Smooth muscle cell (in vitro differentiated cells): ENCODE measurements at regions not wholly inside any gene's neighbourhood (a gene's known extent, or its start where the extent isn't known, plus 50 kb on each side); places are given as distances from the start of the nearest gene placed in this dataset.
A peak's percentile ranks its signal among the peaks of the same experiment; 100 is the strongest.

ENCODE experiments used
- DNase-seq: peaks from one replicate; lab custom pipeline; 2025; ENCODE audit not compliant: unreplicated experiment; lab: John Stamatoyannopoulos, UW
- H2AFZ ChIP-seq: fragments of 200-600 bp; sonication (generic); 2 replicates; pipeline ENCODE4 v1.6.0; 2016; ENCODE audit warnings: antibody characterized with exemption, low read depth, mild to moderate bottlenecking
- H3F3A ChIP-seq: fragments of 200-600 bp; sonication (generic); 2 replicates; pipeline ENCODE4 v1.6.0; 2017; ENCODE audit warnings: antibody characterized with exemption, low read depth
- H3K27ac ChIP-seq: fragments of 200-600 bp; sonication (generic); 2 replicates; pipeline ENCODE4 v1.5.1; 2016; ENCODE audit warnings: low read depth, mild to moderate bottlenecking
- H3K27me3 ChIP-seq: fragments of 200-600 bp; sonication (generic); 2 replicates; pipeline ENCODE4 v1.6.1; 2016; ENCODE audit warnings: low read depth, mild to moderate bottlenecking
- H3K36me3 ChIP-seq: fragments of 200-600 bp; sonication (generic); 2 replicates; pipeline ENCODE4 v1.5.1; 2016; ENCODE audit warnings: low read depth
- H3K4me1 ChIP-seq: fragments of 200-600 bp; sonication (generic); 2 replicates; pipeline ENCODE4 v1.5.1; 2016; ENCODE audit warnings: low read depth
- H3K4me2 ChIP-seq: fragments of 200-600 bp; sonication (generic); 2 replicates; pipeline ENCODE4 v1.6.0; 2016; ENCODE audit warnings: mild to moderate bottlenecking
- H3K4me3 ChIP-seq: fragments of 200-600 bp; sonication (generic); 2 replicates; pipeline ENCODE4 v1.5.1; 2016; ENCODE audit warnings: mild to moderate bottlenecking
- H3K79me2 ChIP-seq: fragments of 200-600 bp; sonication (generic); 2 replicates; pipeline ENCODE4 v1.6.0; 2016; ENCODE audit warnings: low read depth, mild to moderate bottlenecking
- H3K9ac ChIP-seq: fragments of 200-600 bp; sonication (generic); 2 replicates; pipeline ENCODE4 v1.6.0; 2016; ENCODE audit warnings: low read depth
- H3K9me3 ChIP-seq: fragments of 200-600 bp; sonication (generic); replicated peaks from 2 replicates; pipeline ENCODE4 v1.5.1; 2016; ENCODE audit warnings: low read depth
- H4K20me1 ChIP-seq: fragments of 200-600 bp; sonication (generic); 2 replicates; pipeline ENCODE4 v1.6.0; 2016; ENCODE audit warnings: low read depth
- CTCF ChIP-seq: fragments of 200-600 bp; sonication (generic); IDR thresholded peaks from 2 replicates; pipeline ENCODE4 v1.5.1; 2017; ENCODE audit warnings: borderline replicate concordance, mild to moderate bottlenecking, antibody characterized with exemption; ENCODE audit not compliant: insufficient read depth, poor library complexity, severe bottlenecking
- WGBS: methylation state at CpG from one replicate; pipeline ENCODE4 v1.1.7; 2016; ENCODE audit warnings: low lambda C conversion rate; 5-methylcytosine and 5-hydroxymethylcytosine counted together

- Histone ChIP-seq H3K27me3 (no peaks in the 10 kb centered on the region), H3K27ac (no peak overlapping the region), H3K36me3 (no peaks in the 10 kb centered on the region), H3F3A (no peaks in the 10 kb centered on the region), H3K4me2 (no peak overlapping the region), H2AFZ (no peak overlapping the region), H3K9ac (no peak overlapping the region), H3K79me2 (no peaks in the 10 kb centered on the region), H4K20me1 (no peaks in the 10 kb centered on the region), H3K9me3 (no peaks in the 10 kb centered on the region), H3K4me3 (no peak overlapping the region), H3K4me1 (no peaks in the 10 kb centered on the region)
- DNase-seq: no peak
- 4% methylated on average over 3 of the region's 3 CpGs for WGBS
- TF ChIP-seq CTCF: peak; percentile 72
These were observed 59.2 kb upstream of the FNDC1 start for GRCh38 chr6:159110013-159110412.

- Histone ChIP-seq H3K9me3 (no peaks in the 10 kb centered on the region), H3K4me1 (no peaks in the 10 kb centered on the region), H3K27me3 (no peaks in the 10 kb centered on the region), H3K4me2 (no peak overlapping the region), H3K79me2 (no peaks in the 10 kb centered on the region), H3K4me3 (no peak overlapping the region), H4K20me1 (no peaks in the 10 kb centered on the region), H3F3A (no peaks in the 10 kb centered on the region), H3K9ac (no peak overlapping the region), H3K27ac (no peak overlapping the region), H3K36me3 (no peaks in the 10 kb centered on the region), H2AFZ (no peak overlapping the region)
- TF ChIP-seq CTCF: no peak
- no peak for DNase-seq
- WGBS: 83% methylated on average over 1 of the region's 1 CpG
These were observed 59.8 kb upstream of the FNDC1 start for GRCh38 chr6:159109391-159109790.

GRCh38 chr6:159108426-159108985, 60.7 kb upstream of the FNDC1 start:
- Histone ChIP-seq H3K4me1 (no peaks in the 10 kb centered on the region), H3K79me2 (no peaks in the 10 kb centered on the region), H3K9me3 (no peaks in the 10 kb centered on the region), H3K27me3 (no peaks in the 10 kb centered on the region), H2AFZ (no peak overlapping the region), H3K4me3 (no peak overlapping the region), H3K9ac (no peak overlapping the region), H3K36me3 (no peaks in the 10 kb centered on the region), H4K20me1 (no peaks in the 10 kb centered on the region), H3F3A (no peaks in the 10 kb centered on the region), H3K4me2 (no peak overlapping the region), H3K27ac (no peak overlapping the region)
- DNase-seq: no peak
- 91% methylated on average over 10 of the region's 10 CpGs for WGBS
- TF ChIP-seq CTCF: no peak

GRCh38 chr6:159107451-159108260, 61.5 kb upstream of the FNDC1 start:
- no peak for DNase-seq
- no peak overlapping the region for H3K9ac ChIP-seq
- H4K20me1 ChIP-seq: no peaks in the 10 kb centered on the region
- H3K4me2 ChIP-seq: no peak overlapping the region
- WGBS: 92% methylated on average over 19 of the region's 19 CpGs
- H3F3A ChIP-seq: no peaks in the 10 kb centered on the region
- no peaks in the 10 kb centered on the region for H3K9me3 ChIP-seq
- no peaks in the 10 kb centered on the region for H3K27me3 ChIP-seq
- no peak overlapping the region for H2AFZ ChIP-seq
- no peaks in the 10 kb centered on the region for H3K36me3 ChIP-seq
- no peak for TF ChIP-seq CTCF
- H3K4me1 ChIP-seq: no peaks in the 10 kb centered on the region
- no peak overlapping the region for H3K4me3 ChIP-seq
- H3K27ac ChIP-seq: no peak overlapping the region
- H3K79me2 ChIP-seq: no peaks in the 10 kb centered on the region
